Liver (tissue), 3 donors: ENCODE measurements at regions not wholly inside any gene's neighbourhood (a gene's known extent, or its start where the extent isn't known, plus 50 kb on each side); places are given as distances from the start of the nearest gene placed in this dataset.

Source experiments
- JUND ChIP-seq, 2 donors: IDR thresholded peaks; 2 replicates each; pipeline ENCODE4 v1.6.1; 2016; ENCODE audit warnings: antibody characterized with exemption in 2 of 2
- NR2F2 ChIP-seq: IDR thresholded peaks from 2 replicates; pipeline ENCODE4 v1.6.1; 2016; ENCODE audit warnings: antibody characterized with exemption
- RAD21 ChIP-seq, 2 donors: IDR thresholded peaks; 2 replicates each; pipeline ENCODE4 v1.6.1; 2016; ENCODE audit warnings: antibody characterized with exemption in 2 of 2, mild to moderate bottlenecking in 2 of 2
- SP1 ChIP-seq: IDR thresholded peaks from 2 replicates; pipeline ENCODE4 v1.6.1; 2018; ENCODE audit warnings: antibody characterized with exemption, mild to moderate bottlenecking
- TAF1 ChIP-seq: conservative IDR thresholded peaks from 2 replicates; pipeline ENCODE4 v1.6.1; 2016; ENCODE audit warnings: antibody characterized with exemption, mild to moderate bottlenecking
- YY1 ChIP-seq: IDR thresholded peaks from 2 replicates; pipeline ENCODE4 v1.6.1; 2016; ENCODE audit warnings: antibody characterized with exemption, mild to moderate bottlenecking
- TF ChIP-seq, protein P1 (sequence below): fragments of 150-350 bp; IDR thresholded peaks from 2 replicates; pipeline ENCODE4 v1.5.1; 2017; ENCODE audit warnings: improper control_type of control experiment, low read depth, low read length; ENCODE audit not compliant: missing input control
- TF ChIP-seq, protein P2 (sequence below): IDR thresholded peaks from 2 replicates; pipeline ENCODE4 v1.6.1; 2016; ENCODE audit warnings: antibody characterized with exemption
- TF ChIP-seq, protein P3 (sequence below): IDR thresholded peaks from 2 replicates; pipeline ENCODE4 v1.6.1; 2016; ENCODE audit warnings: antibody characterized with exemption
- TF ChIP-seq, protein P4 (sequence below): IDR thresholded peaks from 2 replicates; pipeline ENCODE4 v1.6.1; 2016; ENCODE audit warnings: antibody characterized with exemption, mild to moderate bottlenecking
- TF ChIP-seq, protein P5 (sequence below): IDR thresholded peaks from 2 replicates; pipeline ENCODE4 v1.6.1; 2016; ENCODE audit warnings: antibody characterized with exemption
- donor health status: healthy.
- donor health status: healthy.

DNA sequence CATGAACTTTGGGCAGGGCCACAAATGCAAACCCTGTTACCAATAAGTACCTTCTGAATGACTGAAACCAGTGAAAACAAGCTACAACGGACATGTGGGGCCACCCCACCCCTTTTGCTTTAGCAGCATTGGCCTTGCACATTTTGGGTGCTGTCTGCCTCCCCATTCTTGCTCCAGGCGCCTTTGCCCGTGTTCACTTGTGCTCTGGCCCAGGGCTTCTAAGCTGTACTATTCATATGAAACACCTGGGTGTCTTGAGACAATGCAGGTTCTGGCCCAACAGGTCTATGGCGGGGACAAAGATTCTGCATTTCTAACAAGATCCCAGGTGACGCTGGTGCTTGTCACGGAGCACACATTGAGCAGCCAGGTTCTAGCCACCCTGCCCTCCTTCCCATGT lies 96.5 kb upstream of the SDK1 start:
- TF ChIP-seq, protein P1, sequence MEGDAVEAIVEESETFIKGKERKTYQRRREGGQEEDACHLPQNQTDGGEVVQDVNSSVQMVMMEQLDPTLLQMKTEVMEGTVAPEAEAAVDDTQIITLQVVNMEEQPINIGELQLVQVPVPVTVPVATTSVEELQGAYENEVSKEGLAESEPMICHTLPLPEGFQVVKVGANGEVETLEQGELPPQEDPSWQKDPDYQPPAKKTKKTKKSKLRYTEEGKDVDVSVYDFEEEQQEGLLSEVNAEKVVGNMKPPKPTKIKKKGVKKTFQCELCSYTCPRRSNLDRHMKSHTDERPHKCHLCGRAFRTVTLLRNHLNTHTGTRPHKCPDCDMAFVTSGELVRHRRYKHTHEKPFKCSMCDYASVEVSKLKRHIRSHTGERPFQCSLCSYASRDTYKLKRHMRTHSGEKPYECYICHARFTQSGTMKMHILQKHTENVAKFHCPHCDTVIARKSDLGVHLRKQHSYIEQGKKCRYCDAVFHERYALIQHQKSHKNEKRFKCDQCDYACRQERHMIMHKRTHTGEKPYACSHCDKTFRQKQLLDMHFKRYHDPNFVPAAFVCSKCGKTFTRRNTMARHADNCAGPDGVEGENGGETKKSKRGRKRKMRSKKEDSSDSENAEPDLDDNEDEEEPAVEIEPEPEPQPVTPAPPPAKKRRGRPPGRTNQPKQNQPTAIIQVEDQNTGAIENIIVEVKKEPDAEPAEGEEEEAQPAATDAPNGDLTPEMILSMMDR = no peak
- TF ChIP-seq TAF1 = no peak
- no peak for TF ChIP-seq SP1
- TF ChIP-seq JUND (IDR thresholded peaks at IDR 0.05) = no peak
- no peak for TF ChIP-seq RAD21 (IDR thresholded peaks at IDR 0.05)
- TF ChIP-seq, protein P2, sequence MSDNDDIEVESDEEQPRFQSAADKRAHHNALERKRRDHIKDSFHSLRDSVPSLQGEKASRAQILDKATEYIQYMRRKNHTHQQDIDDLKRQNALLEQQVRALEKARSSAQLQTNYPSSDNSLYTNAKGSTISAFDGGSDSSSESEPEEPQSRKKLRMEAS = no peak
- TF ChIP-seq, protein P3, sequence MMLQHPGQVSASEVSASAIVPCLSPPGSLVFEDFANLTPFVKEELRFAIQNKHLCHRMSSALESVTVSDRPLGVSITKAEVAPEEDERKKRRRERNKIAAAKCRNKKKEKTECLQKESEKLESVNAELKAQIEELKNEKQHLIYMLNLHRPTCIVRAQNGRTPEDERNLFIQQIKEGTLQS = no peak
- TF ChIP-seq, protein P4, sequence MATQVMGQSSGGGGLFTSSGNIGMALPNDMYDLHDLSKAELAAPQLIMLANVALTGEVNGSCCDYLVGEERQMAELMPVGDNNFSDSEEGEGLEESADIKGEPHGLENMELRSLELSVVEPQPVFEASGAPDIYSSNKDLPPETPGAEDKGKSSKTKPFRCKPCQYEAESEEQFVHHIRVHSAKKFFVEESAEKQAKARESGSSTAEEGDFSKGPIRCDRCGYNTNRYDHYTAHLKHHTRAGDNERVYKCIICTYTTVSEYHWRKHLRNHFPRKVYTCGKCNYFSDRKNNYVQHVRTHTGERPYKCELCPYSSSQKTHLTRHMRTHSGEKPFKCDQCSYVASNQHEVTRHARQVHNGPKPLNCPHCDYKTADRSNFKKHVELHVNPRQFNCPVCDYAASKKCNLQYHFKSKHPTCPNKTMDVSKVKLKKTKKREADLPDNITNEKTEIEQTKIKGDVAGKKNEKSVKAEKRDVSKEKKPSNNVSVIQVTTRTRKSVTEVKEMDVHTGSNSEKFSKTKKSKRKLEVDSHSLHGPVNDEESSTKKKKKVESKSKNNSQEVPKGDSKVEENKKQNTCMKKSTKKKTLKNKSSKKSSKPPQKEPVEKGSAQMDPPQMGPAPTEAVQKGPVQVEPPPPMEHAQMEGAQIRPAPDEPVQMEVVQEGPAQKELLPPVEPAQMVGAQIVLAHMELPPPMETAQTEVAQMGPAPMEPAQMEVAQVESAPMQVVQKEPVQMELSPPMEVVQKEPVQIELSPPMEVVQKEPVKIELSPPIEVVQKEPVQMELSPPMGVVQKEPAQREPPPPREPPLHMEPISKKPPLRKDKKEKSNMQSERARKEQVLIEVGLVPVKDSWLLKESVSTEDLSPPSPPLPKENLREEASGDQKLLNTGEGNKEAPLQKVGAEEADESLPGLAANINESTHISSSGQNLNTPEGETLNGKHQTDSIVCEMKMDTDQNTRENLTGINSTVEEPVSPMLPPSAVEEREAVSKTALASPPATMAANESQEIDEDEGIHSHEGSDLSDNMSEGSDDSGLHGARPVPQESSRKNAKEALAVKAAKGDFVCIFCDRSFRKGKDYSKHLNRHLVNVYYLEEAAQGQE = no peak
- TF ChIP-seq, protein P5, sequence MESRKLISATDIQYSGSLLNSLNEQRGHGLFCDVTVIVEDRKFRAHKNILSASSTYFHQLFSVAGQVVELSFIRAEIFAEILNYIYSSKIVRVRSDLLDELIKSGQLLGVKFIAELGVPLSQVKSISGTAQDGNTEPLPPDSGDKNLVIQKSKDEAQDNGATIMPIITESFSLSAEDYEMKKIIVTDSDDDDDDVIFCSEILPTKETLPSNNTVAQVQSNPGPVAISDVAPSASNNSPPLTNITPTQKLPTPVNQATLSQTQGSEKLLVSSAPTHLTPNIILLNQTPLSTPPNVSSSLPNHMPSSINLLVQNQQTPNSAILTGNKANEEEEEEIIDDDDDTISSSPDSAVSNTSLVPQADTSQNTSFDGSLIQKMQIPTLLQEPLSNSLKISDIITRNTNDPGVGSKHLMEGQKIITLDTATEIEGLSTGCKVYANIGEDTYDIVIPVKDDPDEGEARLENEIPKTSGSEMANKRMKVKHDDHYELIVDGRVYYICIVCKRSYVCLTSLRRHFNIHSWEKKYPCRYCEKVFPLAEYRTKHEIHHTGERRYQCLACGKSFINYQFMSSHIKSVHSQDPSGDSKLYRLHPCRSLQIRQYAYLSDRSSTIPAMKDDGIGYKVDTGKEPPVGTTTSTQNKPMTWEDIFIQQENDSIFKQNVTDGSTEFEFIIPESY = no peak
- TF ChIP-seq NR2F2 = no peak
- no peak for TF ChIP-seq YY1
